ENCODE measurements at regions not wholly inside any gene's neighbourhood (a gene's known extent, or its start where the extent isn't known, plus 50 kb on each side); places are given as distances from the start of the nearest gene placed in this dataset.

DNA sequence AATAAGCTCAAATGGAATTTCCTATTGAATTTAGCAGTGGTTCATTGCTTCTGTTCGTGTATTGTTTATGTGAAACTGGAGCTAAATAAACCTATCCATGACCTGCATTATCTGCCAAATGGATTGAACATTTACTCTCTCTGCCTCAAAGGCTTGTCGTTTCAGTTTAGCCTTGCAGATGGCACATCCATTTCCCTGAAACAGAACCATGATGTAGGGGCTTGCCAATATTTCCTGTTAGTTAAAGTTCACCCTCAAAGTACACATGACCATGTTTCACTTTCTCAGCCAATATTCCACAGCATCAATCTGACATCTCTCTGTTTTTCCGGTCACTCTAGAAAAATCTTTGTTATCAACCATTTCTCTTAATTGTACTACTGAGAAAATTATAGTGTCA lies 545.3 kb downstream of the TAF11L14 start (continued):
- TF ChIP-seq POLR2A (IDR thresholded peaks at IDR 0.05; ENCODE audit: control extremely low read depth in 1 of 2, low read depth in 2 of 2, low read length in 2 of 2) = no peak

DNA sequence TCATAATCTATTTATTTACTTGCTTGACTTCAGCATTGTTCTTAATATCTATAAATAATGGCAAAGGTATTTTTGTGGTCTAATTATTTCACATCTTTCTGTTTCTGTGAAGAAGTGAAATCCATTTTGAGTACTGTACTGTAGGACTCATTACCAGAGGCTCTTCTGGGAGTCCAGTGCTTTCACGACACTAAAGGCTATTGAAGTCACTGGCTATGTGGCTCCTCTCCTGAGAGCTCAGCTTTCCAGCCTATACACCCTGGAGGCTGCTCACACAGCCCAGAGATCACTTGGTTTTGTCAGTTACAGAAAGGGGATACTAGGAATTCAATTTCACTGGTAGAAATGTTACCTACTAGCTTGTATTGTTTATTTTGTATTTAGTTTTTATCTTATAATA lies 547.3 kb downstream of the TAF11L14 start:
- no peak overlapping the region for H3K4me2 ChIP-seq (ENCODE audit: insufficient read depth in 1 of 2, low read depth in 2 of 2, low read length in 2 of 2)
- no peaks in the 10 kb centered on the region for H3K36me3 ChIP-seq (ENCODE audit: control insufficient read depth in 2 of 4, insufficient read depth in 4 of 4, low read length in 3 of 4)
- H2AK5ac ChIP-seq (ENCODE audit: low read depth, low read length) = no peak overlapping the region
- no peak overlapping the region for H3K56ac ChIP-seq (replicated peaks; ENCODE audit: insufficient read length, low read depth, low read length)
- no peaks in the 10 kb centered on the region for H4K20me1 ChIP-seq (replicated peaks in 1 of 2; ENCODE audit: control insufficient read depth in 1 of 2, insufficient read depth in 2 of 2, low read length in 2 of 2)
- CTCF ChIA-PET (ENCODE audit: partially characterized antibody) = no interaction called here
- H3K23me2 ChIP-seq (ENCODE audit: low read depth, low read length) = no peaks in the 10 kb centered on the region
- no peak overlapping the region for H3K9ac ChIP-seq (replicated peaks in 1 of 4; ENCODE audit: extremely low read depth in 1 of 4, low read depth in 3 of 4, low read length in 3 of 4)
- H2BK15ac ChIP-seq (ENCODE audit: low read length) = no peak overlapping the region
- no peaks in the 10 kb centered on the region for H3K79me2 ChIP-seq (ENCODE audit: control insufficient read depth in 1 of 2, insufficient read depth in 2 of 2, low read length in 2 of 2)
- DNase-seq (ENCODE audit: low read depth in 1 of 2, low spot score in 2 of 2) (no peak), FAIRE-seq (no peak)
- H3K27me3 ChIP-seq (replicated peaks in 1 of 4; ENCODE audit: control insufficient read depth in 3 of 4, extremely low read depth in 1 of 4, insufficient read depth in 3 of 4, low read length in 3 of 4) = no peaks in the 10 kb centered on the region
- H3K4me1 ChIP-seq (replicated peaks in 1 of 4; ENCODE audit: control insufficient read depth in 3 of 4, insufficient read depth in 4 of 4, low read length in 3 of 4) = no peaks in the 10 kb centered on the region
- no peak overlapping the region for H2BK5ac ChIP-seq (ENCODE audit: low read depth, low read length)
- 0 out of 4 replicates have a peak, but pooled peaks cover 0 to 3% of the 10 kb centered on the region in 2 experiments for H3K9me3 ChIP-seq (ENCODE audit: insufficient read depth in 2 of 2, low read depth in 1 of 2, low read length in 1 of 2)
- H2AFZ ChIP-seq (ENCODE audit: low read length) = no peak overlapping the region
- H3K23ac ChIP-seq (ENCODE audit: insufficient read length) = no peak overlapping the region
- POLR2A ChIA-PET (ENCODE audit: partially characterized antibody) = no interaction called here
- no peak overlapping the region for H3K18ac ChIP-seq (ENCODE audit: extremely low read depth, low read length)
- no peak overlapping the region for H2BK12ac ChIP-seq (ENCODE audit: low read depth, low read length)
- H2BK20ac ChIP-seq (ENCODE audit: low read length) = no peak overlapping the region
- H3K4me3 ChIP-seq (ENCODE audit: extremely low read depth in 1 of 4, insufficient read depth in 2 of 4, low read depth in 3 of 4, low read length in 4 of 4) = no peak overlapping the region
- no peak overlapping the region for H3K14ac ChIP-seq (ENCODE audit: insufficient read length)
- H3K4ac ChIP-seq (replicated peaks; ENCODE audit: insufficient read length, low read depth, low read length) = no peak overlapping the region
- H3K79me1 ChIP-seq (ENCODE audit: low read depth, low read length) = no peaks in the 10 kb centered on the region
- no peak overlapping the region for H4K8ac ChIP-seq (ENCODE audit: extremely low read depth, insufficient read depth, low read length)
- WGBS, 2 experiments (ENCODE audit: extremely low coverage in 1 of 2, insufficient coverage in 1 of 2, insufficient read length in 1 of 2, insufficient replicate concordance in 2 of 2, low coverage in 1 of 2, low lambda C conversion rate in 2 of 2, missing lambda C conversion rate in 1 of 2) = 80% methylated on average over 1 of the region's 1 CpG; no CpG with 5 or more reads in 1 of the 2 experiments
- no peak overlapping the region for H3K27ac ChIP-seq (ENCODE audit: low read depth, low read length)
- H4K5ac ChIP-seq (ENCODE audit: insufficient read length, low read depth, low read length) = no peak overlapping the region
- no peak overlapping the region for H2BK120ac ChIP-seq (replicated peaks; ENCODE audit: low read depth, low read length)
- no peak overlapping the region for H4K91ac ChIP-seq (replicated peaks; ENCODE audit: insufficient read length, low read length)
- TF ChIP-seq EP300 (IDR thresholded peaks at IDR 0.05; ENCODE audit: borderline replicate concordance in 1 of 2, low read depth in 2 of 2, low read length in 2 of 2) (no peak), RXRA (IDR thresholded peaks at IDR 0.05; ENCODE audit: insufficient read depth, low read depth, low read length) (no peak), KDM5A (IDR thresholded peaks at IDR 0.05; ENCODE audit: low read length) (no peak), POU5F1 (IDR thresholded peaks at IDR 0.05; ENCODE audit: low read depth, low read length) (no peak), EZH2 (IDR thresholded peaks at IDR 0.05; ENCODE audit: low read depth, low read length, severe bottlenecking) (no peak), TCF12 (IDR thresholded peaks at IDR 0.05; ENCODE audit: low read depth, low read length) (no peak), POLR2A (IDR thresholded peaks at IDR 0.05; ENCODE audit: control extremely low read depth in 1 of 2, low read depth in 2 of 2, low read length in 2 of 2) (no peak), SIN3A (conservative IDR thresholded peaks at IDR 0.05 in 1 of 2, IDR thresholded peaks at IDR 0.05 in 1 of 2; ENCODE audit: low read depth in 1 of 2, low read length in 2 of 2) (no peak), YY1 (IDR thresholded peaks at IDR 0.05; ENCODE audit: low read depth, low read length) (no peak), SUZ12 (IDR thresholded peaks at IDR 0.05; ENCODE audit: low read length) (no peak), PHF8 (conservative IDR thresholded peaks at IDR 0.05; ENCODE audit: low read depth, low read length) (no peak), SP2 (IDR thresholded peaks at IDR 0.05; ENCODE audit: low read length) (no peak)

Measured in H1 (cell line).